Stomach (tissue), 8 donors: ENCODE measurements at regions not wholly inside any gene's neighbourhood (a gene's known extent, or its start where the extent isn't known, plus 50 kb on each side); places are given as distances from the start of the nearest gene placed in this dataset.

Experiments
- DNase-seq, 2 donors: peaks; one replicate each; pipeline versions ENCODE4 v3.0.0 to v3.0.0-alpha.2; 2013 to 2019
- H3K27ac ChIP-seq, 5 donors: fragments of 200-600 bp in 4 of 5; sonication (generic) in 4 of 5; one replicate each; pipeline ENCODE4 v1.5.1; 2013 to 2019; ENCODE audit warnings: mild to moderate bottlenecking in 1 of 5, moderate library complexity in 1 of 5
- H3K27me3 ChIP-seq, 3 donors: fragments of 200-600 bp; sonication (generic); one replicate each; pipeline ENCODE4 v1.5.1; 2017 to 2019; ENCODE audit warnings: mixed run types in 1 of 3
- H3K36me3 ChIP-seq, 4 donors: fragments of 200-600 bp; sonication (generic); 1 replicate in 3 of 4; 2 replicates in 1 of 4; pipeline ENCODE4 v1.5.1; 2016 to 2019
- H3K4me1 ChIP-seq, 4 donors: fragments of 200-600 bp; sonication (generic); one replicate each; pipeline ENCODE4 v1.5.1; 2016 to 2019
- H3K4me3 ChIP-seq, 4 donors: fragments of 200-600 bp; sonication (generic) in 3 of 4; one replicate each; pipeline ENCODE4 v1.5.1; 2016 to 2019; ENCODE audit warnings: mild to moderate bottlenecking in 1 of 4
- H3K9me3 ChIP-seq, 4 donors: fragments of 200-600 bp; sonication (generic); one replicate each; pipeline ENCODE4 v1.5.1; 2016 to 2019
- EP300 ChIP-seq: sonication (generic); formaldehyde crosslinking; IDR thresholded peaks from one replicate; pipeline ENCODE4 v1.6.1; 2017; ENCODE audit warnings: antibody characterized with exemption
- POLR2A ChIP-seq, 4 donors: fragments of 450-650 bp; IDR thresholded peaks; one replicate each; pipeline ENCODE4 v1.6.1; 2016; ENCODE audit warnings: antibody characterized with exemption in 4 of 4, control low read depth in 2 of 4, mild to moderate bottlenecking in 1 of 4, moderate library complexity in 1 of 4
- POLR2AphosphoS5 ChIP-seq, 3 donors: sonication (generic); formaldehyde crosslinking; IDR thresholded peaks; one replicate each; pipeline ENCODE4 v1.6.1; 2016; ENCODE audit warnings: antibody characterized with exemption in 3 of 3
- WGBS, 5 donors: extraction: QIAGEN DNeasy Blood & Tissue Kit in 3 of 5; methylation state at CpG; one replicate each; pipeline versions ENCODE4 v1.1.5 to v1.1.7; 2013 to 2018; 5-methylcytosine and 5-hydroxymethylcytosine counted together
- intact Hi-C: fragments of 100-400 bp; cut with DNase I; formaldehyde crosslinking; loops from one replicate; pipeline ENCODE4 v1.15.1; 2023; ENCODE audit warnings: low total_unique reads
- TF ChIP-seq, protein P1 (sequence below), 7 experiments: fragments of 450-650 bp in 4 of 7; fragments of 200-600 bp in 3 of 7; sonication (generic) in 3 of 7; IDR thresholded peaks; one replicate each; pipeline ENCODE4 v1.5.1; 2016 to 2019; ENCODE audit warnings: antibody characterized with exemption in 7 of 7, control low read depth in 2 of 7, mild to moderate bottlenecking in 1 of 7
- donor health status: healthy with polysubstance abuse.
- donor health status: Bipolar disorder and iron deficiency.
- donor health status: healthy.

- Histone ChIP-seq H3K27me3 (no peaks in the 10 kb centered on the region), H3K27ac (no peak overlapping the region), H3K4me3 (no peak overlapping the region), H3K4me1 (no peaks in the 10 kb centered on the region), H3K36me3 (no peaks in the 10 kb centered on the region), H3K9me3 (peaks cover 0 to 6% (median 0%) of the 10 kb centered on the region in 4 donors)
- no peak for TF ChIP-seq EP300
- TF ChIP-seq, protein P1, sequence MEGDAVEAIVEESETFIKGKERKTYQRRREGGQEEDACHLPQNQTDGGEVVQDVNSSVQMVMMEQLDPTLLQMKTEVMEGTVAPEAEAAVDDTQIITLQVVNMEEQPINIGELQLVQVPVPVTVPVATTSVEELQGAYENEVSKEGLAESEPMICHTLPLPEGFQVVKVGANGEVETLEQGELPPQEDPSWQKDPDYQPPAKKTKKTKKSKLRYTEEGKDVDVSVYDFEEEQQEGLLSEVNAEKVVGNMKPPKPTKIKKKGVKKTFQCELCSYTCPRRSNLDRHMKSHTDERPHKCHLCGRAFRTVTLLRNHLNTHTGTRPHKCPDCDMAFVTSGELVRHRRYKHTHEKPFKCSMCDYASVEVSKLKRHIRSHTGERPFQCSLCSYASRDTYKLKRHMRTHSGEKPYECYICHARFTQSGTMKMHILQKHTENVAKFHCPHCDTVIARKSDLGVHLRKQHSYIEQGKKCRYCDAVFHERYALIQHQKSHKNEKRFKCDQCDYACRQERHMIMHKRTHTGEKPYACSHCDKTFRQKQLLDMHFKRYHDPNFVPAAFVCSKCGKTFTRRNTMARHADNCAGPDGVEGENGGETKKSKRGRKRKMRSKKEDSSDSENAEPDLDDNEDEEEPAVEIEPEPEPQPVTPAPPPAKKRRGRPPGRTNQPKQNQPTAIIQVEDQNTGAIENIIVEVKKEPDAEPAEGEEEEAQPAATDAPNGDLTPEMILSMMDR (IDR thresholded peaks at IDR 0.05): no peak
- no peak for TF ChIP-seq POLR2AphosphoS5 (IDR thresholded peaks at IDR 0.05)
- no peak for TF ChIP-seq POLR2A (IDR thresholded peaks at IDR 0.05)
- WGBS, 5 donors: 75 to 81% (median 79%) methylated on average over 3 of the region's 3 CpGs
- DNase-seq: no peak
- intact Hi-C loops: no loop called here
Measured at GRCh38 chr3:80533553-80533952, 765.8 kb upstream of the ROBO1 start.

DNA sequence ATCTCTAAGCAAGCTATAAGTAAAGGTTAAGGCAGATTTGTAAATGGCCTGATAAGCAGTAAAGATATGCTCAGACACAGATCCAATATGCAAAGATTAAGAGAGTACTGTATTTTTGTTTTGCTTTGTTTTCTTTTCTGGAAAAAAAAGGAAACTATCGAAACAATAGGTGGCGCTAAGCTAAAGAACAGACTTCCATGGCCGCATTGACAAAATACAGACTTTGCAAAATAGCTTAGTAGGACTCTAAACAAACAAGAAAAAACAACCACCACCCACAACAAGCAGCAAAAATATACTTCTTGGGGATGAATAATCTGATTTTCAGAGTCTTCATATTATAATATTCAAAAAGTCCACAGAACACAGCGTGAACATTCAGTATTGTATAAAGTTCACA is 758.4 kb upstream of the ROBO1 start:
- no peaks in the 10 kb centered on the region for H3K27me3 ChIP-seq
- TF ChIP-seq POLR2AphosphoS5 (IDR thresholded peaks at IDR 0.05): no peak
- TF ChIP-seq, protein P1 (IDR thresholded peaks at IDR 0.05): no peak
- no peak for TF ChIP-seq EP300
- no peak for TF ChIP-seq POLR2A (IDR thresholded peaks at IDR 0.05)
- no peak for DNase-seq
- H3K27ac ChIP-seq: no peak overlapping the region
- intact Hi-C loops: no loop called here
- H3K4me3 ChIP-seq: no peak overlapping the region
- WGBS, 5 donors: 70 to 79% (median 71%) methylated on average over 4 of the region's 4 CpGs
- H3K9me3 ChIP-seq: no peaks in the 10 kb centered on the region
- no peaks in the 10 kb centered on the region for H3K36me3 ChIP-seq
- H3K4me1 ChIP-seq: no peaks in the 10 kb centered on the region

GRCh38 chr3:80521081-80521480 is 753.3 kb upstream of the ROBO1 start:
- no peak overlapping the region for H3K4me3 ChIP-seq
- no peaks in the 10 kb centered on the region for H3K27me3 ChIP-seq
- H3K4me1 ChIP-seq: no peaks in the 10 kb centered on the region
- H3K9me3 ChIP-seq: no peaks in the 10 kb centered on the region
- DNase-seq: no peak
- H3K27ac ChIP-seq: no peak overlapping the region
- intact Hi-C loops: no loop called here
- no peaks in the 10 kb centered on the region for H3K36me3 ChIP-seq
- TF ChIP-seq, protein P1 (IDR thresholded peaks at IDR 0.05): no peak
- no peak for TF ChIP-seq POLR2AphosphoS5 (IDR thresholded peaks at IDR 0.05)
- TF ChIP-seq POLR2A (IDR thresholded peaks at IDR 0.05): no peak
- TF ChIP-seq EP300: no peak

DNA sequence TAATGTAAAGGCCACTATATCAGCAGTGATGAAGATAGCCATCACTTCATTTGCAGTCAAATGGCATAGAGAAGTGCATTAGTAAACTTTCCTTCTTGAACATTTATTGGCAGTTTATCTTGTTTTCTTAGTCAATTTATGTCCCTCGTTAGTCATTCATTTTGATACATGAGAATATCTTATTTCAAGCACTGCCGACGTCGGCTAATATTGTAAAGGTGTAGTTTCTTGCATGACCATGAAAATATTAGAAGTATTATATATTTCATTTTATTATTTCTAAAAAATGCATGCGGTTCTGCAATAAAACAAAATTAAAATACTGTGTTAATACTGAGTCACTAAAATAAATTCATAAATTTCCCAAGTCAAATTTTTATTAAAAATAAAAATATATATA is 751.6 kb upstream of the ROBO1 start:
- H3K9me3 ChIP-seq: no peaks in the 10 kb centered on the region
- H3K27me3 ChIP-seq: no peaks in the 10 kb centered on the region
- no peaks in the 10 kb centered on the region for H3K4me1 ChIP-seq
- TF ChIP-seq, protein P1 (IDR thresholded peaks at IDR 0.05): no peak
- no peak for TF ChIP-seq EP300
- TF ChIP-seq POLR2A (IDR thresholded peaks at IDR 0.05): no peak
- no peak for TF ChIP-seq POLR2AphosphoS5 (IDR thresholded peaks at IDR 0.05)
- H3K4me3 ChIP-seq: no peak overlapping the region
- no peaks in the 10 kb centered on the region for H3K36me3 ChIP-seq
- DNase-seq: no peak
- WGBS, 5 donors: 88 to 93% (median 90%) methylated on average over 5 of the region's 5 CpGs
- H3K27ac ChIP-seq: no peak overlapping the region
- intact Hi-C loops: no loop called here
